ENCODE measurements at regions not wholly inside any gene's neighbourhood (a gene's known extent, or its start where the extent isn't known, plus 50 kb on each side); places are given as distances from the start of the nearest gene placed in this dataset.

GRCh38 chr10:105763611-105764010, 1122.5 kb downstream of the SORCS3 start:
- Histone ChIP-seq H3K4me3 (no peak overlapping the region), H3K4me2 (no peak overlapping the region), H3K4me1 (no peaks in the 10 kb centered on the region), H3K9me3 (no peaks in the 10 kb centered on the region), H3K27ac (no peak overlapping the region)
- no peak for FAIRE-seq
- TF ChIP-seq HOXA7 (CRISPR knock-in tag; IDR thresholded peaks at IDR 0.05) = no peak
- no peak for TF ChIP-seq FOXS1 (CRISPR knock-in tag; IDR thresholded peaks at IDR 0.05)
- TF ChIP-seq CEBPB (IDR thresholded peaks at IDR 0.05) = no peak
- TF ChIP-seq ZFP36 (IDR thresholded peaks at IDR 0.05; ENCODE audit: borderline replicate concordance, partially characterized antibody) = no peak
- no peak for TF ChIP-seq NFE2L2 (conservative IDR thresholded peaks at IDR 0.05; ENCODE audit: low read length)
- no peak for TF ChIP-seq EP300 (IDR thresholded peaks at IDR 0.05)
- TF ChIP-seq BHLHE40 (IDR thresholded peaks at IDR 0.05; ENCODE audit: low read depth, low read length) = no peak
- no peak for TF ChIP-seq CHD2 (IDR thresholded peaks at IDR 0.05; ENCODE audit: low read length, partially characterized antibody)
- no peak for TF ChIP-seq MAX (IDR thresholded peaks at IDR 0.05)
- no peak for TF ChIP-seq POLR2AphosphoS2 (conservative IDR thresholded peaks at IDR 0.05; ENCODE audit: low read length)
- no peak for TF ChIP-seq GATA3 (IDR thresholded peaks at IDR 0.05; ENCODE audit: borderline replicate concordance)
- no peak for TF ChIP-seq FOSL2 (IDR thresholded peaks at IDR 0.05)
- no peak for TF ChIP-seq FOSL2 (CRISPR knock-in tag; IDR thresholded peaks at IDR 0.05)
- no peak for TF ChIP-seq TFCP2L1 (CRISPR knock-in tag; IDR thresholded peaks at IDR 0.05)
- TF ChIP-seq MAZ (IDR thresholded peaks at IDR 0.05; ENCODE audit: borderline replicate concordance, low read depth, low read length) = no peak
- no peak for TF ChIP-seq USF2 (IDR thresholded peaks at IDR 0.05)
- TF ChIP-seq MAFK (IDR thresholded peaks at IDR 0.05; ENCODE audit: partially characterized antibody) = no peak
- TF ChIP-seq, protein P1, sequence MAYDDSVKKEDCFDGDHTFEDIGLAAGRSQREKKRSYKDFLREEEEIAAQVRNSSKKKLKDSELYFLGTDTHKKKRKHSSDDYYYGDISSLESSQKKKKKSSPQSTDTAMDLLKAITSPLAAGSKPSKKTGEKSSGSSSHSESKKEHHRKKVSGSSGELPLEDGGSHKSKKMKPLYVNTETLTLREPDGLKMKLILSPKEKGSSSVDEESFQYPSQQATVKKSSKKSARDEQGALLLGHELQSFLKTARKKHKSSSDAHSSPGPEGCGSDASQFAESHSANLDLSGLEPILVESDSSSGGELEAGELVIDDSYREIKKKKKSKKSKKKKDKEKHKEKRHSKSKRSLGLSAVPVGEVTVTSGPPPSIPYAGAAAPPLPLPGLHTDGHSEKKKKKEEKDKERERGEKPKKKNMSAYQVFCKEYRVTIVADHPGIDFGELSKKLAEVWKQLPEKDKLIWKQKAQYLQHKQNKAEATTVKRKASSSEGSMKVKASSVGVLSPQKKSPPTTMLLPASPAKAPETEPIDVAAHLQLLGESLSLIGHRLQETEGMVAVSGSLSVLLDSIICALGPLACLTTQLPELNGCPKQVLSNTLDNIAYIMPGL (CRISPR knock-in tag; IDR thresholded peaks at IDR 0.05; ENCODE audit: borderline replicate concordance) = no peak
- no peak for TF ChIP-seq JUNB (IDR thresholded peaks at IDR 0.05)
- whole genome bisulfite sequencing (ENCODE audit: missing lambda C conversion rate) = 1% methylated on average over 2 of the region's 2 CpGs
- no peak for ATAC-seq
- CTCF ChIA-PET = no interaction called here
- POLR2A ChIA-PET = no interaction called here
- no peak for DNase-seq (ENCODE audit: low read depth in 1 of 2, low spot score in 1 of 2)

DNA sequence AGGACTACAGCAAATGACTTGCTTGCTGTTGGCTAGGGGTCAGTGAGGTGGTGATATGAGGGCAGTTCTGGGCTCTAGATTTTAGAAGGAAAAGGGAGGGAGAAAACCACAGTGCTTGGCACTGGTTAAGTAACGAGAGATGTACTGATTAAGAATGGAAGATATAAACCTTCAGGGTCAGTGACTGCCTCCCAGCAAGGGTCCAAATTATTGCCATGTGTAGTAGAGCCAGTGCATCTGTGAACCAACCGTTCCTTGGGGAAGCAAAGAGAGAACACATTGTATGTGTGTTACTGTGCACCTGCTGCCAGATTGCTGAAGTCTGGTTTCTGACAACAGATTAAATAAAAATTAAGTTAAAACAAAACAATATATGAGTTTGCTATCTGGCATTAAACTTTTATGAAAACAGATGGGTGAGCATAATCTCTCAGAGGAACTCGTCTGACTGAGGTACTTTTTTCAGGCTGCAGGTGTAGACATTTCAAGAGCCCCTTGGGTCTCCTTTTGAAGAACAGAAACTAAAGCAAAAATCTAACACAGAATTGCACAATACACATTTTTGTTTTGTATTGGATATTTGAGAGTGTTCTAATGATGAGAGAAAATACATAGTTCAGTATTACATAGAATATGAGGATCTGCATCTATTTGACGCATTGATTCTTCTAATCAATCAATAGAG, 1120.6 kb downstream of the SORCS3 start:
- H3K27ac ChIP-seq = no peak overlapping the region
- no peaks in the 10 kb centered on the region for H3K4me1 ChIP-seq
- ATAC-seq = no peak
- no peak for TF ChIP-seq HOXA7 (CRISPR knock-in tag; IDR thresholded peaks at IDR 0.05)
- no peak for TF ChIP-seq HDAC2 (IDR thresholded peaks at IDR 0.05)
- TF ChIP-seq, protein P1 (CRISPR knock-in tag; IDR thresholded peaks at IDR 0.05; ENCODE audit: borderline replicate concordance) = no peak
- TF ChIP-seq SMC3 (IDR thresholded peaks at IDR 0.05) = no peak
- no peak for TF ChIP-seq RCOR1 (IDR thresholded peaks at IDR 0.05; ENCODE audit: low read depth, low read length)
- TF ChIP-seq EP300 (IDR thresholded peaks at IDR 0.05) = no peak
- no peak for TF ChIP-seq ZNF302 (CRISPR knock-in tag; IDR thresholded peaks at IDR 0.05)
- no peak for TF ChIP-seq HOXB13 (CRISPR knock-in tag; IDR thresholded peaks at IDR 0.05; ENCODE audit: low read depth)
- TF ChIP-seq ZSCAN20 (CRISPR knock-in tag; IDR thresholded peaks at IDR 0.05) = no peak
- TF ChIP-seq POLR2AphosphoS2 (conservative IDR thresholded peaks at IDR 0.05; ENCODE audit: low read length) = no peak
- no peak for TF ChIP-seq GATA3 (IDR thresholded peaks at IDR 0.05; ENCODE audit: borderline replicate concordance)
- no peak for TF ChIP-seq PHF8 (IDR thresholded peaks at IDR 0.05; ENCODE audit: borderline replicate concordance, low read depth)
- no peak for TF ChIP-seq ZFP36 (IDR thresholded peaks at IDR 0.05; ENCODE audit: borderline replicate concordance, partially characterized antibody)
- TF ChIP-seq HEYL (CRISPR knock-in tag; IDR thresholded peaks at IDR 0.05) = no peak
- TF ChIP-seq, protein P2, sequence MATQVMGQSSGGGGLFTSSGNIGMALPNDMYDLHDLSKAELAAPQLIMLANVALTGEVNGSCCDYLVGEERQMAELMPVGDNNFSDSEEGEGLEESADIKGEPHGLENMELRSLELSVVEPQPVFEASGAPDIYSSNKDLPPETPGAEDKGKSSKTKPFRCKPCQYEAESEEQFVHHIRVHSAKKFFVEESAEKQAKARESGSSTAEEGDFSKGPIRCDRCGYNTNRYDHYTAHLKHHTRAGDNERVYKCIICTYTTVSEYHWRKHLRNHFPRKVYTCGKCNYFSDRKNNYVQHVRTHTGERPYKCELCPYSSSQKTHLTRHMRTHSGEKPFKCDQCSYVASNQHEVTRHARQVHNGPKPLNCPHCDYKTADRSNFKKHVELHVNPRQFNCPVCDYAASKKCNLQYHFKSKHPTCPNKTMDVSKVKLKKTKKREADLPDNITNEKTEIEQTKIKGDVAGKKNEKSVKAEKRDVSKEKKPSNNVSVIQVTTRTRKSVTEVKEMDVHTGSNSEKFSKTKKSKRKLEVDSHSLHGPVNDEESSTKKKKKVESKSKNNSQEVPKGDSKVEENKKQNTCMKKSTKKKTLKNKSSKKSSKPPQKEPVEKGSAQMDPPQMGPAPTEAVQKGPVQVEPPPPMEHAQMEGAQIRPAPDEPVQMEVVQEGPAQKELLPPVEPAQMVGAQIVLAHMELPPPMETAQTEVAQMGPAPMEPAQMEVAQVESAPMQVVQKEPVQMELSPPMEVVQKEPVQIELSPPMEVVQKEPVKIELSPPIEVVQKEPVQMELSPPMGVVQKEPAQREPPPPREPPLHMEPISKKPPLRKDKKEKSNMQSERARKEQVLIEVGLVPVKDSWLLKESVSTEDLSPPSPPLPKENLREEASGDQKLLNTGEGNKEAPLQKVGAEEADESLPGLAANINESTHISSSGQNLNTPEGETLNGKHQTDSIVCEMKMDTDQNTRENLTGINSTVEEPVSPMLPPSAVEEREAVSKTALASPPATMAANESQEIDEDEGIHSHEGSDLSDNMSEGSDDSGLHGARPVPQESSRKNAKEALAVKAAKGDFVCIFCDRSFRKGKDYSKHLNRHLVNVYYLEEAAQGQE (IDR thresholded peaks at IDR 0.05) = no peak
- TF ChIP-seq FOXS1 (CRISPR knock-in tag; IDR thresholded peaks at IDR 0.05) = no peak
- 6% methylated on average over 4 of the region's 4 CpGs for WGBS (ENCODE audit: missing lambda C conversion rate)
- DNase-seq (ENCODE audit: low read depth in 1 of 2, low spot score in 1 of 2) = no peak
- POLR2A ChIA-PET = no interaction called here
- H3K4me2 ChIP-seq = no peak overlapping the region
- no peak for FAIRE-seq
- no peaks in the 10 kb centered on the region for H3K9me3 ChIP-seq
- CTCF ChIA-PET = no interaction called here
- H3K4me3 ChIP-seq = no peak overlapping the region
